Endodermal cell (in vitro differentiated cells): ENCODE measurements at regions not wholly inside any gene's neighbourhood (a gene's known extent, or its start where the extent isn't known, plus 50 kb on each side); places are given as distances from the start of the nearest gene placed in this dataset.

Source experiments
- DNase-seq: peaks from one replicate; pipeline ENCODE4 v3.0.0-alpha.2; 2017
- H3K27ac ChIP-seq: 2 replicates; pipeline ENCODE4 v1.5.1; 2013; ENCODE audit warnings: mild to moderate bottlenecking, low read depth, low read length, moderate library complexity
- H3K27me3 ChIP-seq: 2 replicates; pipeline ENCODE4 v1.6.1; 2013; ENCODE audit warnings: mild to moderate bottlenecking, low read length, moderate library complexity; ENCODE audit not compliant: insufficient read depth, control insufficient read depth, poor library complexity, severe bottlenecking
- H3K36me3 ChIP-seq: 2 replicates; pipeline ENCODE4 v1.7.0; 2013; ENCODE audit warnings: mild to moderate bottlenecking, low read length, moderate library complexity; ENCODE audit not compliant: control insufficient read depth, insufficient read depth
- H3K4me1 ChIP-seq: one replicate; pipeline ENCODE4 v1.7.0; 2013; ENCODE audit warnings: low read length; ENCODE audit not compliant: control insufficient read depth, insufficient read depth
- H3K4me3 ChIP-seq: 2 replicates; pipeline ENCODE4 v1.5.1; 2013; ENCODE audit warnings: mild to moderate bottlenecking, low read length, moderate library complexity
- H3K9ac ChIP-seq: 2 replicates; pipeline ENCODE4 v1.6.1; 2013; ENCODE audit warnings: mild to moderate bottlenecking, low read length, moderate library complexity; ENCODE audit not compliant: poor library complexity, severe bottlenecking; ENCODE audit errors: extremely low read depth
- H3K9me3 ChIP-seq: 2 replicates; pipeline ENCODE4 v1.6.1; 2013; ENCODE audit warnings: mild to moderate bottlenecking, low read length, moderate library complexity; ENCODE audit not compliant: control insufficient read depth
- H3K27ac Mint-ChIP-seq: 2 replicates; pipeline ENCODE4 v1.8.0; 2020; ENCODE audit warnings: mixed read lengths
- H3K27me3 Mint-ChIP-seq: 2 replicates; pipeline ENCODE4 v1.8.0; 2021; ENCODE audit warnings: mild to moderate bottlenecking, mixed read lengths; ENCODE audit not compliant: insufficient read depth
- H3K36me3 Mint-ChIP-seq: 2 replicates; pipeline ENCODE4 v1.8.0; 2020; ENCODE audit warnings: low read depth, mixed read lengths
- H3K4me1 Mint-ChIP-seq: 2 replicates; pipeline ENCODE4 v1.8.0; 2020; ENCODE audit warnings: mixed read lengths
- H3K4me3 Mint-ChIP-seq: 2 replicates; pipeline ENCODE4 v1.8.0; 2020; ENCODE audit warnings: mild to moderate bottlenecking, moderate library complexity, mixed read lengths
- H3K9me3 Mint-ChIP-seq: 2 replicates; pipeline ENCODE4 v1.8.0; 2020; ENCODE audit warnings: mild to moderate bottlenecking, mixed read lengths
- WGBS, 2 experiments: methylation state at CpG; one replicate each; pipeline versions ENCODE4 v1.1.5 to v1.1.7; 2013; ENCODE audit warnings: missing lambda C conversion rate in 2 of 2, mixed read lengths in 1 of 2; ENCODE audit not compliant: insufficient coverage in 1 of 2, insufficient read length in 1 of 2; 5-methylcytosine and 5-hydroxymethylcytosine counted together
- TF ChIP-seq, protein P1 (sequence below): fragments of 200-600 bp; sonication (generic); conservative IDR thresholded peaks from 2 replicates; pipeline ENCODE4 v1.5.0; 2021; ENCODE audit warnings: antibody characterized with exemption, mild to moderate bottlenecking

GRCh38 chr15:101566748-101567488 lies 77.4 kb upstream of the PCSK6 start:
- H3K9me3 ChIP-seq: no peaks in the 10 kb centered on the region
- H3K9me3 Mint-ChIP-seq: no peaks in the 10 kb centered on the region
- H3K27ac ChIP-seq: no peak overlapping the region
- H3K4me1 ChIP-seq: no peaks in the 10 kb centered on the region
- H3K4me3 ChIP-seq: no peak overlapping the region
- TF ChIP-seq, protein P1, sequence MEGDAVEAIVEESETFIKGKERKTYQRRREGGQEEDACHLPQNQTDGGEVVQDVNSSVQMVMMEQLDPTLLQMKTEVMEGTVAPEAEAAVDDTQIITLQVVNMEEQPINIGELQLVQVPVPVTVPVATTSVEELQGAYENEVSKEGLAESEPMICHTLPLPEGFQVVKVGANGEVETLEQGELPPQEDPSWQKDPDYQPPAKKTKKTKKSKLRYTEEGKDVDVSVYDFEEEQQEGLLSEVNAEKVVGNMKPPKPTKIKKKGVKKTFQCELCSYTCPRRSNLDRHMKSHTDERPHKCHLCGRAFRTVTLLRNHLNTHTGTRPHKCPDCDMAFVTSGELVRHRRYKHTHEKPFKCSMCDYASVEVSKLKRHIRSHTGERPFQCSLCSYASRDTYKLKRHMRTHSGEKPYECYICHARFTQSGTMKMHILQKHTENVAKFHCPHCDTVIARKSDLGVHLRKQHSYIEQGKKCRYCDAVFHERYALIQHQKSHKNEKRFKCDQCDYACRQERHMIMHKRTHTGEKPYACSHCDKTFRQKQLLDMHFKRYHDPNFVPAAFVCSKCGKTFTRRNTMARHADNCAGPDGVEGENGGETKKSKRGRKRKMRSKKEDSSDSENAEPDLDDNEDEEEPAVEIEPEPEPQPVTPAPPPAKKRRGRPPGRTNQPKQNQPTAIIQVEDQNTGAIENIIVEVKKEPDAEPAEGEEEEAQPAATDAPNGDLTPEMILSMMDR: no peak
- DNase-seq: no peak
- H3K27ac Mint-ChIP-seq: no peak overlapping the region
- H3K9ac ChIP-seq: no peak overlapping the region
- H3K27me3 ChIP-seq: no peaks in the 10 kb centered on the region
- no peak overlapping the region for H3K4me3 Mint-ChIP-seq
- H3K36me3 ChIP-seq: no peaks in the 10 kb centered on the region
- 95 to 96% methylated on average over 12 to 14 of the region's 14 CpGs for WGBS, 2 experiments
- H3K27me3 Mint-ChIP-seq: peaks cover 6% of the 10 kb centered on the region
- no peaks in the 10 kb centered on the region for H3K36me3 Mint-ChIP-seq
- H3K4me1 Mint-ChIP-seq: no peaks in the 10 kb centered on the region

DNA sequence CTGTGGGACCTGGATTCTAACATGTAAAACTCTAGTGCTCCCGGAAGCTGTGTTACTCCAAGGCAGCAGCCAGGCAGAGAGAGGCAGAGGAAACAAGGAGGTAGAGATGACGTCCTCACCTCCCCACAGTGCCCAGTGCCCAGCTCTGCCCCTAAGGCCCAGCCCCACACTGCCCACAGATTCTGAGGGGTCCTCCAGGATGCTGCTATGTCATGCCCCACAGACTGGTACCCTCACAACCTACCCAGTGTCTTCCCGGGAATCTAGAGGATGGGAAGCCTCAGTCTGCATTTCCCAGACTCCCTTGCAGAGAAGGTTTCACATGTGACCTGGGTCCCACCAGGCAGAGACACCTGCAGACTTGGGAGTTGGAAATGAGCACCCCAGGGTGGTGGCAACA lies 75.9 kb upstream of the PCSK6 start:
- Mint-ChIP-seq H3K4me1 (no peaks in the 10 kb centered on the region), H3K36me3 (no peaks in the 10 kb centered on the region), H3K4me3 (no peak overlapping the region), H3K9me3 (no peaks in the 10 kb centered on the region), H3K27ac (no peak overlapping the region), H3K27me3 (peaks cover 6% of the 10 kb centered on the region)
- H3K9me3 ChIP-seq: no peaks in the 10 kb centered on the region
- TF ChIP-seq, protein P1: no peak
- H3K4me1 ChIP-seq: no peaks in the 10 kb centered on the region
- no peak for DNase-seq
- H3K27me3 ChIP-seq: no peaks in the 10 kb centered on the region
- H3K36me3 ChIP-seq: no peaks in the 10 kb centered on the region
- no peak overlapping the region for H3K9ac ChIP-seq
- no peak overlapping the region for H3K4me3 ChIP-seq
- H3K27ac ChIP-seq: no peak overlapping the region
- WGBS, 2 experiments: 88 to 92% methylated on average over 1 to 3 of the region's 3 CpGs

- H3K4me1 ChIP-seq: no peaks in the 10 kb centered on the region
- H3K9ac ChIP-seq: no peak overlapping the region
- H3K9me3 ChIP-seq: no peaks in the 10 kb centered on the region
- H3K36me3 ChIP-seq: no peaks in the 10 kb centered on the region
- H3K27me3 ChIP-seq: no peaks in the 10 kb centered on the region
- TF ChIP-seq, protein P1: no peak
- H3K4me3 ChIP-seq: no peak overlapping the region
- H3K27ac Mint-ChIP-seq: no peak overlapping the region
- WGBS, 2 experiments: 86 to 100% methylated on average over 4 of the region's 4 CpGs
- peaks cover 9% of the 10 kb centered on the region for H3K27me3 Mint-ChIP-seq
- H3K4me1 Mint-ChIP-seq: no peaks in the 10 kb centered on the region
- H3K4me3 Mint-ChIP-seq: no peak overlapping the region
- no peaks in the 10 kb centered on the region for H3K9me3 Mint-ChIP-seq
- H3K36me3 Mint-ChIP-seq: no peaks in the 10 kb centered on the region
- DNase-seq: no peak
- no peak overlapping the region for H3K27ac ChIP-seq
Observed at GRCh38 chr15:101563176-101563796, 73.8 kb upstream of the PCSK6 start.
